Spleen (tissue), 7 donors: ENCODE measurements at regions not wholly inside any gene's neighbourhood (a gene's known extent, or its start where the extent isn't known, plus 50 kb on each side); places are given as distances from the start of the nearest gene placed in this dataset.

Experiments
- POLR2A ChIP-seq, 3 donors: fragments of 450-650 bp; IDR thresholded peaks; one replicate each; pipeline ENCODE4 v1.5.1; 2017; ENCODE audit warnings: antibody characterized with exemption in 3 of 3, mild to moderate bottlenecking in 1 of 3
- POLR2AphosphoS5 ChIP-seq, 3 donors: sonication (generic); formaldehyde crosslinking; IDR thresholded peaks; one replicate each; pipeline ENCODE4 v1.5.1; 2017; ENCODE audit warnings: antibody characterized with exemption in 3 of 3
- TF ChIP-seq, protein P1 (sequence below), 11 experiments: fragments of 200-600 bp in 7 of 11; fragments of 450-650 bp in 4 of 11; sonication (generic) in 4 of 11; IDR thresholded peaks in 8 of 11; conservative IDR thresholded peaks in 3 of 11; 1 replicate in 7 of 11; 2 replicates in 4 of 11; pipeline versions ENCODE4 v1.4.0 to v1.8.0; 2016 to 2021; ENCODE audit warnings: antibody characterized with exemption in 11 of 11, inconsistent platforms in 4 of 11, mild to moderate bottlenecking in 1 of 11
- donor health status: DM: no; HTN: no; CAD: no; lungs with moderate emphysema.
- donor health status: DM: no; HTN: no; CAD: no.
- donor health status: DM: no; HTN: no; CAD: no.

DNA sequence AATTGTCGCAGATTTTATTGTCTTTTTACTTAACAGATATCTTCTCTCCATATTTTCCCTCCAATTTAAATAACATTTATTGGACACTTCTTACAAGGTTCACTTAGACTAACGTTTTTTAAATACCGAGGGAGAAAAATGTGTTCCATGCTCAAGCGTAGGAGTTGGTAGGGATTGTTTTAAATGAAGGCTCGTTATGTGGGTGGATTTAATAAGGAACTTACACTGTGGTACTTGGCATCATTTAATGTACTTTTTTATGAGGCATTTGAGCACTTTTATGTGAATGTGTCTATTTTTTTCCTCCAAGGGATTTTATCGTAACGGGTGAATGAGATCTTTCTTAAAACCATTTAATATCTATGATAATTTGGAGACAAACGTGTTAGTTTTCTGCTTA, 125.0 kb upstream of the MTHFD1L start:
- TF ChIP-seq, protein P1, sequence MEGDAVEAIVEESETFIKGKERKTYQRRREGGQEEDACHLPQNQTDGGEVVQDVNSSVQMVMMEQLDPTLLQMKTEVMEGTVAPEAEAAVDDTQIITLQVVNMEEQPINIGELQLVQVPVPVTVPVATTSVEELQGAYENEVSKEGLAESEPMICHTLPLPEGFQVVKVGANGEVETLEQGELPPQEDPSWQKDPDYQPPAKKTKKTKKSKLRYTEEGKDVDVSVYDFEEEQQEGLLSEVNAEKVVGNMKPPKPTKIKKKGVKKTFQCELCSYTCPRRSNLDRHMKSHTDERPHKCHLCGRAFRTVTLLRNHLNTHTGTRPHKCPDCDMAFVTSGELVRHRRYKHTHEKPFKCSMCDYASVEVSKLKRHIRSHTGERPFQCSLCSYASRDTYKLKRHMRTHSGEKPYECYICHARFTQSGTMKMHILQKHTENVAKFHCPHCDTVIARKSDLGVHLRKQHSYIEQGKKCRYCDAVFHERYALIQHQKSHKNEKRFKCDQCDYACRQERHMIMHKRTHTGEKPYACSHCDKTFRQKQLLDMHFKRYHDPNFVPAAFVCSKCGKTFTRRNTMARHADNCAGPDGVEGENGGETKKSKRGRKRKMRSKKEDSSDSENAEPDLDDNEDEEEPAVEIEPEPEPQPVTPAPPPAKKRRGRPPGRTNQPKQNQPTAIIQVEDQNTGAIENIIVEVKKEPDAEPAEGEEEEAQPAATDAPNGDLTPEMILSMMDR (IDR thresholded peaks at IDR 0.05 in 8 of 11, conservative IDR thresholded peaks at IDR 0.05 in 3 of 11) = no peak
- TF ChIP-seq POLR2AphosphoS5 (IDR thresholded peaks at IDR 0.05) (no peak), POLR2A (IDR thresholded peaks at IDR 0.05) (no peak)
